ENCODE measurements at regions not wholly inside any gene's neighbourhood (a gene's known extent, or its start where the extent isn't known, plus 50 kb on each side); places are given as distances from the start of the nearest gene placed in this dataset.

- peaks cover 3% of the 10 kb centered on the region for H3K4me1 Mint-ChIP-seq (ENCODE audit: low read depth, unreplicated experiment)
Observed at GRCh38 chr1:14500041-14500440, 98.4 kb upstream of the KAZN start.

GRCh38 chr1:14500912-14501311 lies 97.6 kb upstream of the KAZN start:
- H3K27ac Mint-ChIP-seq (ENCODE audit: unreplicated experiment) = no peak overlapping the region
- H3K4me1 Mint-ChIP-seq (ENCODE audit: low read depth, unreplicated experiment) = peaks cover 3% of the 10 kb centered on the region

More at GRCh38 chr1:14500041-14500440, 98.4 kb upstream of the KAZN start:
- no peak for TF ChIP-seq CTCF (IDR thresholded peaks at IDR 0.05; ENCODE audit: partially characterized antibody, unreplicated experiment)
- no peak for DNase-seq
- H3K9me3 Mint-ChIP-seq (ENCODE audit: unreplicated experiment) = peaks cover 5% of the 10 kb centered on the region
- no peak overlapping the region for H3K4me3 Mint-ChIP-seq (ENCODE audit: unreplicated experiment)
- no peaks in the 10 kb centered on the region for H3K27me3 Mint-ChIP-seq (ENCODE audit: unreplicated experiment)
- H3K27ac Mint-ChIP-seq (ENCODE audit: unreplicated experiment) = no peak overlapping the region
- H3K36me3 Mint-ChIP-seq (ENCODE audit: unreplicated experiment) = no peaks in the 10 kb centered on the region

GRCh38 chr1:14504517-14504916 lies 94.0 kb upstream of the KAZN start:
- peaks cover 4% of the 10 kb centered on the region for H3K4me1 Mint-ChIP-seq (ENCODE audit: low read depth, unreplicated experiment)
- no peak for TF ChIP-seq CTCF (IDR thresholded peaks at IDR 0.05; ENCODE audit: partially characterized antibody, unreplicated experiment)
- H3K27me3 Mint-ChIP-seq (ENCODE audit: unreplicated experiment) = no peaks in the 10 kb centered on the region
- DNase-seq = no peak
- H3K4me3 Mint-ChIP-seq (ENCODE audit: unreplicated experiment) = no peak overlapping the region
- H3K27ac Mint-ChIP-seq (ENCODE audit: unreplicated experiment) = no peak overlapping the region
- H3K36me3 Mint-ChIP-seq (ENCODE audit: unreplicated experiment) = no peaks in the 10 kb centered on the region
- H3K9me3 Mint-ChIP-seq (ENCODE audit: unreplicated experiment) = peaks cover 5% of the 10 kb centered on the region

More at GRCh38 chr1:14500912-14501311, 97.6 kb upstream of the KAZN start:
- Mint-ChIP-seq H3K27me3 (ENCODE audit: unreplicated experiment) (no peaks in the 10 kb centered on the region), H3K4me3 (ENCODE audit: unreplicated experiment) (no peak overlapping the region), H3K9me3 (ENCODE audit: unreplicated experiment) (peaks cover 5% of the 10 kb centered on the region), H3K36me3 (ENCODE audit: unreplicated experiment) (no peaks in the 10 kb centered on the region)
- DNase-seq = no peak
- TF ChIP-seq CTCF (IDR thresholded peaks at IDR 0.05; ENCODE audit: partially characterized antibody, unreplicated experiment) = no peak

- Mint-ChIP-seq H3K4me3 (ENCODE audit: unreplicated experiment) (no peak overlapping the region), H3K27me3 (ENCODE audit: unreplicated experiment) (no peaks in the 10 kb centered on the region), H3K4me1 (ENCODE audit: low read depth, unreplicated experiment) (peaks cover 4% of the 10 kb centered on the region), H3K9me3 (ENCODE audit: unreplicated experiment) (peaks cover 5% of the 10 kb centered on the region), H3K36me3 (ENCODE audit: unreplicated experiment) (no peaks in the 10 kb centered on the region), H3K27ac (ENCODE audit: unreplicated experiment) (no peak overlapping the region)
- no peak for DNase-seq
- TF ChIP-seq CTCF (IDR thresholded peaks at IDR 0.05; ENCODE audit: partially characterized antibody, unreplicated experiment) = no peak
Observed at GRCh38 chr1:14506471-14507255, 91.8 kb upstream of the KAZN start.

- no peak overlapping the region for H3K27ac Mint-ChIP-seq (ENCODE audit: unreplicated experiment)
- TF ChIP-seq CTCF (IDR thresholded peaks at IDR 0.05; ENCODE audit: partially characterized antibody, unreplicated experiment) = no peak
- no peak overlapping the region for H3K4me3 Mint-ChIP-seq (ENCODE audit: unreplicated experiment)
- H3K4me1 Mint-ChIP-seq (ENCODE audit: low read depth, unreplicated experiment) = peaks cover 4% of the 10 kb centered on the region
- DNase-seq = no peak
- H3K9me3 Mint-ChIP-seq (ENCODE audit: unreplicated experiment) = peaks cover 5% of the 10 kb centered on the region
- H3K27me3 Mint-ChIP-seq (ENCODE audit: unreplicated experiment) = no peaks in the 10 kb centered on the region
- no peaks in the 10 kb centered on the region for H3K36me3 Mint-ChIP-seq (ENCODE audit: unreplicated experiment)
Observed at GRCh38 chr1:14507262-14507661, 91.2 kb upstream of the KAZN start.

Data from glutamatergic neuron (in vitro differentiated cells).